Tibial artery (tissue), 4 donors: ENCODE measurements at regions not wholly inside any gene's neighbourhood (a gene's known extent, or its start where the extent isn't known, plus 50 kb on each side); places are given as distances from the start of the nearest gene placed in this dataset.

ENCODE experiments used
- DNase-seq, 2 donors: peaks; one replicate each; pipeline ENCODE4 v3.0.0-alpha.2; 2019
- H3K27ac ChIP-seq, 2 donors: fragments of 200-600 bp; sonication (generic) in 1 of 2; 1 replicate in 1 of 2; 2 replicates in 1 of 2; pipeline ENCODE4 v1.5.1; 2018 to 2019; ENCODE audit warnings: mild to moderate bottlenecking in 1 of 2
- H3K27me3 ChIP-seq, 2 donors: fragments of 200-600 bp; sonication (generic) in 1 of 2; one replicate each; pipeline versions ENCODE4 v1.5.1 to v1.6.0; 2016 to 2019
- H3K36me3 ChIP-seq, 3 donors: fragments of 200-600 bp; sonication (generic) in 2 of 3; one replicate each; pipeline ENCODE4 v1.5.1; 2016 to 2019; ENCODE audit warnings: mild to moderate bottlenecking in 2 of 3
- H3K4me1 ChIP-seq, 4 donors: fragments of 200-600 bp; sonication (generic) in 2 of 4; 1 replicate in 3 of 4; 2 replicates in 1 of 4; pipeline ENCODE4 v1.5.1; 2016 to 2019
- H3K4me3 ChIP-seq, 2 donors: fragments of 200-600 bp; sonication (generic) in 1 of 2; 1 replicate in 1 of 2; 2 replicates in 1 of 2; pipeline ENCODE4 v1.5.1; 2018 to 2019; ENCODE audit warnings: mild to moderate bottlenecking in 2 of 2
- H3K9me3 ChIP-seq, 3 donors: fragments of 200-600 bp; sonication (generic) in 1 of 3; one replicate each; pipeline ENCODE4 v1.5.1; 2016 to 2019
- CTCF ChIP-seq, 2 experiments: fragments of 200-600 bp in 1 of 2; fragments of 450-650 bp in 1 of 2; IDR thresholded peaks; one replicate each; pipeline ENCODE4 v1.5.1; 2017 to 2019; ENCODE audit warnings: antibody characterized with exemption in 2 of 2, mild to moderate bottlenecking in 1 of 2, moderate library complexity in 1 of 2
- intact Hi-C: fragments of 100-400 bp; cut with DNase I; formaldehyde crosslinking; loops from one replicate; pipeline ENCODE4 v1.15.0; 2023; ENCODE audit warnings: low total_unique reads

- H3K4me3 ChIP-seq, result no peak overlapping the region
- no peak overlapping the region for H3K27ac ChIP-seq
- H3K36me3 ChIP-seq, result no peaks in the 10 kb centered on the region
- H3K27me3 ChIP-seq, result peaks cover 0 to 5% of the 10 kb centered on the region in 2 donors
- no peaks in the 10 kb centered on the region for H3K4me1 ChIP-seq
- intact Hi-C loops, result no loop called here
- no peak for TF ChIP-seq CTCF (IDR thresholded peaks at IDR 0.05)
- no peaks in the 10 kb centered on the region for H3K9me3 ChIP-seq
- no peak for DNase-seq
These were observed 94.5 kb downstream of the OR13A1 start for GRCh38 chr10:45220931-45221330.

DNA sequence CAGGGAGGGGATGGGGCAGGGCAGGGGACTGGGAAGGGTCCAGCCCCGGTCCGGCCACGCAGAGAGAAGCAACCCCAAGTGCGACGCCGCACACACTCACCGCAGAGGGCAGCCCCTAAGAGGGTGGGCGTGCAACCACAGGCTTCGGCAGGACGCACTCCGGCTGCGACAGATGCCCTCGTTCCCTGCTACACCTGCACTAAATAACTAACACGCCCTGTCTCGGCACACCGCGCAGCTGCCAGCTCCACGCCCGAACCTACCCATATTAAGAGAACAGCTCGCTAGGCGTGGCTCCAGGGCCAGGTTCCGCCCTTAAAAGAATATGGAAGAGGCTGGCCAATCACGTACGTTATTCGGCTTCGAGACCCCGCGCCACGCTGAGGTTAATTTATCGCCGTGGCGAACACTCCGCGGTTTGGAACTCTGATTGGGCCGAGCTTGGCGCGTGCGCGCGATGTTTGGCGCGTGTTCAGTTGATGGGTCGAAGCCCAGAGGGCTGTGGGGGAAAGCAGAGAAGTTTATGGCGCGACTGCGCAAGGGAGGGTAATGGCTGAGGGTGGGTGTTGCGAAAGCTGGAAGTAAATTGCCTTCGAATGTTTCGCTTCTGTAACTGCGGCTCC is 91.1 kb downstream of the OR13A1 start:
- no peak for DNase-seq
- Histone ChIP-seq H3K9me3 (peaks cover 0 to 2% (median 2%) of the 10 kb centered on the region in 3 donors), H3K36me3 (no peaks in the 10 kb centered on the region), H3K27ac (no peak overlapping the region), H3K4me3 (no peak overlapping the region), H3K4me1 (no peaks in the 10 kb centered on the region), H3K27me3 (peaks cover 0 to 5% of the 10 kb centered on the region in 2 donors)
- intact Hi-C loops, result no loop called here
- no peak for TF ChIP-seq CTCF (IDR thresholded peaks at IDR 0.05)

- TF ChIP-seq CTCF (IDR thresholded peaks at IDR 0.05), result no peak
- H3K36me3 ChIP-seq, result no peaks in the 10 kb centered on the region
- no peak overlapping the region for H3K4me3 ChIP-seq
- no peaks in the 10 kb centered on the region for H3K4me1 ChIP-seq
- intact Hi-C loops, result no loop called here
- DNase-seq, result no peak
- no peak overlapping the region for H3K27ac ChIP-seq
- H3K27me3 ChIP-seq, result peaks cover 0 to 5% of the 10 kb centered on the region in 2 donors
- H3K9me3 ChIP-seq, result peaks cover 0 to 12% (median 11%) of the 10 kb centered on the region in 3 donors
These were observed 88.4 kb downstream of the OR13A1 start for GRCh38 chr10:45227042-45227441.

DNA sequence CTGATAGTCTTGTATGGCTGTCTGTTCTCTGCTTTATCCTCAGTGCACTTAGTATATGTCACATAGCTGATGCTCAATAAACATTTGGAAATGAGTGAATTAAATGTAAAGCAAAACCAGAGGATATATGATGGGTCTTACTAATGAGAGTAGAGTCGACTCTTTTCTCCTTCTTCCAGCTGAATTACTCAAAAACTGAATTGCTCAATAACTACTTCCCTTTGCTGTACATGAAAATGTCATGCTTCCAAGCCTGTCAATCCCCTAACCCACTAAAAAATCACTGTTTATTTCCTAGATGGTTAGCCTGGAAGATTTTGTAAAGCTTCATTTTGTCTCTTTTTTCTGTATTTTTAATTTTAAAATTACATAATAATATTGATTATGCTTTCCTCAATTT is 88.0 kb downstream of the OR13A1 start:
- Histone ChIP-seq H3K4me1 (no peaks in the 10 kb centered on the region), H3K9me3 (peaks cover 0 to 12% (median 11%) of the 10 kb centered on the region in 3 donors), H3K4me3 (no peak overlapping the region), H3K27ac (no peak overlapping the region), H3K36me3 (no peaks in the 10 kb centered on the region), H3K27me3 (peaks cover 0 to 5% of the 10 kb centered on the region in 2 donors)
- TF ChIP-seq CTCF (IDR thresholded peaks at IDR 0.05), result no peak
- intact Hi-C loops, result no loop called here
- DNase-seq, result no peak

DNA sequence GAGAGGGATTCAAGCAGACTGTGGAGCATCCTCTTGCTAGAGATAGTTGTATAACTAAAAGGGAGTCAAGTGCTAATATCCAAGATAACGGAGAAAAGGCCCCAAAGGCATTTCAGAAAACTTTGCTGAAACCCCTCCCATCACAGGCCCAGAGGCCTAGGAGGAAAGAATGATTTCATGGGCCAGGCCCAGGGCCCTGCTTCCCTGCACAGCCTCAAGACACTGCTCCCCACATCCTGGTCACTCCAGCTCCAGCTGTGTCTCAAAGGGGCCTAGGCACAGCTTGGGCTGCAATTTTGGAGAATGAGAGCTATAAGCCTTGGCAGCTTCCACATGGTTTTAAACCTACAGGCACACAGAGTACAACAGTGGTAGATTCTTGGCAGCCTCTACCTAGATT is 85.6 kb downstream of the OR13A1 start:
- Histone ChIP-seq H3K36me3 (no peaks in the 10 kb centered on the region), H3K4me3 (no peak overlapping the region), H3K27ac (no peak overlapping the region), H3K4me1 (no peaks in the 10 kb centered on the region), H3K27me3 (no peaks in the 10 kb centered on the region), H3K9me3 (peaks cover 0 to 12% (median 11%) of the 10 kb centered on the region in 3 donors)
- DNase-seq, result no peak
- TF ChIP-seq CTCF (IDR thresholded peaks at IDR 0.05), result no peak
- intact Hi-C loops, result no loop called here
